IPS DF 19.7 (cell line): ENCODE measurements at regions not wholly inside any gene's neighbourhood (a gene's known extent, or its start where the extent isn't known, plus 50 kb on each side); places are given as distances from the start of the nearest gene placed in this dataset.

Source experiments
- DNase-seq: peaks from one replicate; pipeline ENCODE4 v3.0.0-alpha.2; 2013; ENCODE audit warnings: low read depth, low spot score

GRCh38 chr1:168782559-168783116 lies 53.6 kb upstream of the DPT start:
- no peak for DNase-seq

GRCh38 chr1:168783458-168784210 lies 54.6 kb upstream of the DPT start:
- no peak for DNase-seq

- no peak for DNase-seq
These were observed 57.7 kb upstream of the DPT start for GRCh38 chr1:168786476-168787330.

GRCh38 chr1:168788258-168788657 lies 59.3 kb upstream of the DPT start:
- no peak for DNase-seq

GRCh38 chr1:168789501-168789900 lies 60.5 kb upstream of the DPT start:
- DNase-seq = no peak

GRCh38 chr1:168792142-168792541 lies 63.1 kb upstream of the DPT start:
- no peak for DNase-seq

GRCh38 chr1:168792592-168793125 lies 63.7 kb upstream of the DPT start:
- no peak for DNase-seq

- DNase-seq = no peak
These were observed 65.1 kb upstream of the DPT start for GRCh38 chr1:168794057-168794456.

- DNase-seq = no peak
These were observed 66.7 kb upstream of the DPT start for GRCh38 chr1:168795681-168796080.

- no peak for DNase-seq
These were observed 71.1 kb upstream of the DPT start for GRCh38 chr1:168799927-168800605.

GRCh38 chr1:168801032-168801745 lies 72.2 kb upstream of the DPT start:
- DNase-seq = no peak

- no peak for DNase-seq
These were observed 75.0 kb upstream of the DPT start for GRCh38 chr1:168803806-168804510.

- DNase-seq = no peak
These were observed 77.9 kb upstream of the DPT start for GRCh38 chr1:168806952-168807351.

- no peak for DNase-seq
These were observed 82.2 kb upstream of the DPT start for GRCh38 chr1:168811176-168811575.

GRCh38 chr1:168819668-168820067 lies 90.7 kb upstream of the DPT start:
- DNase-seq = no peak

GRCh38 chr1:168821434-168821833 lies 92.4 kb upstream of the DPT start:
- no peak for DNase-seq

GRCh38 chr1:168822911-168823310 lies 93.9 kb upstream of the DPT start:
- DNase-seq = no peak

- no peak for DNase-seq
These were observed 95.0 kb upstream of the DPT start for GRCh38 chr1:168823988-168824387.

- DNase-seq = no peak
These were observed 95.5 kb upstream of the DPT start for GRCh38 chr1:168824418-168825065.

- DNase-seq = no peak
These were observed 96.1 kb upstream of the DPT start for GRCh38 chr1:168825129-168825528.
